GM21423 (cell line): ENCODE measurements at regions not wholly inside any gene's neighbourhood (a gene's known extent, or its start where the extent isn't known, plus 50 kb on each side); places are given as distances from the start of the nearest gene placed in this dataset.
"Not testable (repeated sequence)": the region's sequence is repeated elsewhere in the genome, so short reads cannot be mapped to it uniquely, and the experiment has no call there.

Experiments
- ATAC-seq: cut with Tn5 transposase; IDR thresholded peaks from one replicate; pipeline ENCODE4 v1.9.1; 2021; ENCODE audit warnings: mild to moderate bottlenecking, moderate library complexity; ENCODE audit not compliant: unreplicated experiment

- no peak for ATAC-seq
Observed at GRCh38 chr10:64881257-64881656, 1360.1 kb downstream of the REEP3 start.

DNA sequence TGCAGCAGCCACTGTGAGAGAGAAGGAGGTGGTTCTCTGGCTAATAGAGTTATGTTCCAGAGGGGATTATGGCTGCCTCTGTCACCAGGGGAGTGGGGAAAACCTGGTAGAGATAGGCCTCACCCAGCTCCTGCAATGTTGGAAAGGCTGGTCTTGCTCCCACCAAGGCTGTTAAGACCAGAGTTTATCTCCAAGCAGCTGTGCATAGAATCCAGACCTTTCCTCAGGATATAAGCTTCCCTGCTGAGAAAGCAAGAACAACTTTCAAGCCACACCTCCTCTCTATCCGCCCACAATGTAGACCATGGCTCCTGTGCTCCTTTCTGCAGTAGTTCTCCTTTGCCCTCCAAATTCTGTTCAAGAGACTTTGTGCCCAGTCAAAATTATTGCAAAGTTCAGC lies 1375.4 kb downstream of the REEP3 start:
- ATAC-seq = no peak

GRCh38 chr10:64906311-64906710 lies 1385.1 kb downstream of the REEP3 start:
- ATAC-seq = not testable (repeated sequence)

DNA sequence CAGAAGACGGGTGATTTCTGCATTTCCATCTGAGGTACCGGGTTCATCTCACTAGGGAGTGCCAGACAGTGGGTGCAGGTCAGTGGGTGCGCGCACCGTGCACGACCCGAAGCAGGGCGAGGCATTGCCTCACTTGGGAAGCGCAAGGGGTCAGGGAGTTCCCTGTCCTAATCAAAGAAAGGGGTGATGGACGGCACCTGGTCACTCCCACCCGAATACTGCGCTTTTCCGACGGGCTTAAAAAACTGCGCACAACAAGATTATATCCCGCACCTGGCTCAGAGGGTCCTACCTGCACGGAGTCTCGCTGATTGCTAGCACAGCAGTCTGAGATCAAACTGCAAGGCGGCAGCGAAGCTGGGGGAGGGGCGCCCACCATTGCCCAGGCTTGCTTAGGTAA lies 1403.1 kb downstream of the REEP3 start:
- ATAC-seq = not testable (repeated sequence)

- ATAC-seq = no peak
Observed at GRCh38 chr10:64952042-64952441, 1430.8 kb downstream of the REEP3 start.

DNA sequence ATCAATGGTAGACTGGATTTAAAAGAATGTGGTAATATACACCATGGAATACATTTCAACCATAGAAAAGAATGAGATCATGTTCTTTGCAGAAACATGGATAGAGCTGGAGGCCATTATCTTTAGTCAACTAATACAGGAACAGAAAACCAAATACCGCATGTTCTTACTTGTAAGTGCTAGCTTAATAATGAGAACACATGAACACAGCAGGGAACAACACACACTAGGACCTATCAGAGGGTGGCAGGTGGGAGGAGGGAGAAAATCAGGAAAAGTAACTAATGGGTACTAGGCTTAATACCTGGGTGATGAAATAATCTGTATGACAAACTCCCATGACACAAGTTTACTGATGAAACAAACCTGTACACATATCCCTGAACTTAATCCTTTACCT lies 1435.2 kb downstream of the REEP3 start:
- ATAC-seq = no peak

- no peak for ATAC-seq
Observed at GRCh38 chr10:64959116-64959515, 1437.9 kb downstream of the REEP3 start.

DNA sequence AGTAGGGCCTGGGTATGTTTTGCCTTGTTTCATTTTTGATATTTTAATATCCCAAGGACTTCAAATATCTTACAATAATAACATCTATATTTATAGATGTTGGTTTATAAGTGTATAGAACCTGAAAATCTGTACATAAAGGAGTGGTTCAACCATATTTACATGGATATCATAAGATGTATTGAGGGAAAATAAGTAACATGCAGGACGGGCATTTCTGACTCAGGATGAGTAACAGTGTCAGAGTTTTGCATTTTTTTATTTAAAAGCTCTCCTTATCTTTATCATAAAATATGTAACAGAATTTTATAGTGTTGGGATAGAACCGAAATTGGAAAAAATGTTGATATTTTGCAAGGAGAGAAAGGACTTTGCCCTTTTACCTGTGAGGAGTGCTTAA lies 1438.7 kb downstream of the REEP3 start:
- ATAC-seq = no peak

DNA sequence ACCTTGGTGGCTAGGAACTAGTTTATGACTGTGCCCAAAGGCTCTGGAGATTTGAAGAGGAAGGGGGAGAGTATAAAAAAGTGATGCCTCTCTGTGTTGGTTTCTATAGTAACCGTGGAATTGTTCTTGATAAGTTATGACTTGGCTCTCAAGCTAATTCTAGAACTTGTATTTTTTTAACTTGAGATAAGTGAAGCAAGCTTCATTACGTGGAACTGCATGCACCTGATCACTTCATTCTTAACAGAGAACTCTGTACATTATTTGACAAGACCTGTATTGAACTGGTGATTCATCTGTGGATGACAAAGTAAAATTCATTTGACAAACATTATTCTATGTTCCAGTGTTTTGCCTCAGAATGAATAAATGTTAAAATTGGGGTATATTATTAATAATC lies 1452.2 kb downstream of the REEP3 start:
- no peak for ATAC-seq

- no peak for ATAC-seq
Observed at GRCh38 chr10:64976150-64976549, 1454.9 kb downstream of the REEP3 start.

- no peak for ATAC-seq
Observed at GRCh38 chr10:64977915-64978314, 1456.7 kb downstream of the REEP3 start.

DNA sequence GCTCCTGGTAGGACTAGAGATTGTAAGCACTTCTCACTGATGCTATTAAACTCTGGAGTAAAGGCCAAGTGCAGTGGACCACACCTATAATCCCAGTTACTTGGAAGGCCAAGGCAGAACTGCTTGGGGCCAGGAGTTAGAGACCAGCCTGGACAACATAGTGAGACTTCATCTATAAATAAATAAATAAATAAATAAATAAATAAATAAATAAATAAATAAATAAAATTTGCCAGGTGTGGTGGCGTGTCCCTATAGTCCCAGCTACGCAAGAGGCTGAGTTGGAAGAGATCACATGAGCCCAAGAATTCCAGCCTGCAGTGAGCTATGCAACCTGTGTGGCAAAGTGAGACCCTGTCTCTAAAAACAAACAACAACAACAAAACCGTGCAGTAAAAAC lies 1475.7 kb downstream of the REEP3 start:
- no peak for ATAC-seq

DNA sequence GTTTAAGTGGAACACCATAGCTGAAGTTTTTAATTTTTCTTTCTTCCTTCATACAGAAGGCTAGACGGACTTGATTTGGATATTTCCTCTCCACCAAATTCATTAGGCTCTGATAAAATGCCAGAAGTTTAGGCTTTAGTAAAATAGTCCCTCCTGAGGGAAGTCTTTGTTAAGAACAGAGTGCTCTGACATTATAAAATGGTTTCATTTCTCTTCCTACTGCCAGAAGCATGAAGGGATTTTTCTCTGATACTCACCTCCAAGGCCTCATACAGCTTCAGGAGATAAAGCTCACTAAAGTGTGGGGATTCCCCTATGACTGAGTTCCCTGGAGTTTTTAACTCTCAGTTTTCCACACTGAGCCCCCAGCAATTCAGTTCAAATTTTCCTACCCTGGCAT lies 1489.6 kb downstream of the REEP3 start:
- ATAC-seq = no peak

DNA sequence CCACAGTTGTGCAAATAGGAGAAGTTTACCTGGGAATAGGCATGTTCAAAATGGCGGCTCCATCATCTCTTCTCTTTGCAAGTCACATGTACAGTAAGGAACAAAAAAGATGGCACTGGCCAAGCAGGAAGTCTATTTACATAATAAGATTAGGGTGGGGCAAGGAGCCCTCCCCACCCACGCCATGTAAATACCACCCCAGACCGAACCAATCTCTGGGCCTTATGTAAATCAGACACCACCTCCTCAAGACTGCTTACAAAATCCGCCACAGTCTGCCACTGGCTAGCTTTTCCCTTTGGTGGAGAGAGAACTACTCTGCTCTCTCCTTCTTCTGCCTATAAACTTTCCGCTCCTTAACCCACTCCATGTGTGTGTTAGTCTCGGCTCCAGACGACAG lies 1496.3 kb downstream of the REEP3 start:
- no peak for ATAC-seq

DNA sequence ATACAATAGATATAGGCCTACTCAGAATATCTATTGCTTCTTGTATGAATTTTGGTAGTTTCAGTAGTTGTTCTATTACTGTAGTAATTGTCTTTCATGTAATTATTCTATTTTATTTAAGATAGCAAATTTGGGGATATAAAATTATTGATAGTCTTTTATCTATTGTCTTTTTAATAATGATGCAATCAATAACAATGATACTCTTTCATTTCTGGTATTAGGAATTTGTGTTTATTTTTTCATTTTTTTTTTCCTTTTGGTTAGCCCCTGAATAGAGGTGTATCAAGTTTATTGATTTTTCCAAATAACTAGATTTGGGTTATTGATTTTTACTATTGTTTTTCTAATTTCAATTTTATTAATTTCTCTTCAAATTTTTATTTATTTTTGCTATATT lies 1503.7 kb downstream of the REEP3 start:
- no peak for ATAC-seq

- no peak for ATAC-seq
Observed at GRCh38 chr10:65030263-65030662, 1509.1 kb downstream of the REEP3 start.

- no peak for ATAC-seq
Observed at GRCh38 chr10:65032867-65033769, 1511.9 kb downstream of the REEP3 start.

- ATAC-seq = no peak
Observed at GRCh38 chr10:65033957-65034356, 1512.8 kb downstream of the REEP3 start.

GRCh38 chr10:65040796-65041195 lies 1519.6 kb downstream of the REEP3 start:
- no peak for ATAC-seq

GRCh38 chr10:65041307-65041706 lies 1520.1 kb downstream of the REEP3 start:
- ATAC-seq = no peak

GRCh38 chr10:65042496-65042895 lies 1521.3 kb downstream of the REEP3 start:
- ATAC-seq = no peak

DNA sequence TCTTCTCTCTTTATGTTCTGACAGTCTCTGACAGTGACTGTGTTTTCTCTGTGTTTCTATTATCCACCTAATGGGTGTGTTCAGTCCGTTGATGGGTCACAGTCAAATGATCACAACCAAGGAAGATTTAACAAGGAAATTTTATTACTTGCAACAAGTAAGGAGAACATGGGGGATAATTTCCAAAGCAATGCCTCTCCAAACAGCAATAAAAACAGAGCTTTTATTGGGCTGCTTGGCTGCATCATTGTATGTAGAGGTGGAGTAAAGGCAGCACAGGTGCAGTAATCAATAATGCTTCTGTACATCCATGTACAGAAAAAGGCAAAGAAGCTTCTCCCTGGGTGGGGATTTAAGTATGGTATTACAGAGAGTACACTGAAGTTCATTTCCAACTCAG lies 1525.6 kb downstream of the REEP3 start:
- ATAC-seq = no peak

DNA sequence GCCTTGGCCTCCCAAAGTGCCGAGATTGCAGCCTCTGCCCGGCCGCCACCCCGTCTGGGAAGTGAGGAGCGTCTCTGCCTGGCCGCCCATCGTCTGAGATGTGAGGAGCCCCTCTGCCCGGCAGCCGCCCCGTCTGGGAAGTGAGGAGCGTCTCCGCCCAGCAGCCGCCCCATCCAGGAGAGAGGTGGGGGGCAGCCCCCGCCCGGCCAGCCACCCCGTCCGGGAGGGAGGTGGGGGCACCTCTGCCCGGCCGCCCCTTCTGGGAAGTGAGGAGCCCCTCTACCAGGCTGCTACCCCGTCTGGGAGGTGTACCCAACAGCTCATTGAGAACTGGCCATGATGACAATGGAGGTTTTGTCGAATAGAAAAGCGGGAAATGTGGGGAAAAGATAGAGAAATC lies 1530.9 kb downstream of the REEP3 start:
- not testable (repeated sequence) for ATAC-seq
